Endothelial cell of umbilical vein (primary cell): ENCODE measurements at regions not wholly inside any gene's neighbourhood (a gene's known extent, or its start where the extent isn't known, plus 50 kb on each side); places are given as distances from the start of the nearest gene placed in this dataset.

ENCODE experiments used
- BruUV-seq: library from RNA; stranded (reverse); fragments of 400-500 nt; replicated peaks from 2 replicates; lab custom pipeline; 2021; lab: Mats Ljungman, UMichigan
- CTCF ChIA-PET: fragments of 300-600, 350-600 bp; sonication (Branson Sonifier 250); formaldehyde crosslinking; loops from one replicate; lab custom pipeline; 2021; ENCODE audit warnings: antibody characterized with exemption, inconsistent platforms; lab: Charles Lee
- POLR2A ChIA-PET: fragments of 300-600, 350-600 bp; sonication (Branson Sonifier 250); formaldehyde crosslinking; loops from one replicate; lab custom pipeline; 2021; ENCODE audit warnings: antibody characterized with exemption, inconsistent platforms; lab: Charles Lee
- DNase-seq: peaks from one replicate; pipeline ENCODE4 v3.0.0-alpha.2; 2011; ENCODE audit warnings: low read depth, low spot score
- FAIRE-seq: peaks from 2 replicates; lab custom pipeline; 2011; peaks lifted over from hg19 to GRCh38; lab: Jason Lieb, UNC
- H2AFZ ChIP-seq: 2 replicates; pipeline ENCODE4 v1.6.0; 2012; ENCODE audit warnings: low read depth, low read length, control low read depth, inconsistent platforms
- H3K27ac ChIP-seq: 2 replicates; pipeline ENCODE4 v1.5.1; 2011; ENCODE audit warnings: low read depth, mild to moderate bottlenecking, control low read depth, low read length, moderate library complexity; ENCODE audit not compliant: insufficient read depth
- H3K27me3 ChIP-seq, 2 experiments: 2 replicates each; pipeline versions ENCODE4 v1.6.0 to v1.6.1; 2011; ENCODE audit warnings: low read length in 2 of 2, mixed read lengths in 1 of 2; ENCODE audit not compliant: control insufficient read depth in 2 of 2, insufficient read depth in 2 of 2
- H3K36me3 ChIP-seq, 2 experiments: 2 replicates in 1 of 2; 3 replicates in 1 of 2; pipeline ENCODE4 v1.5.1; 2011; ENCODE audit warnings: low read length in 2 of 2, mild to moderate bottlenecking in 1 of 2, moderate library complexity in 1 of 2; ENCODE audit not compliant: control insufficient read depth in 2 of 2, insufficient read depth in 2 of 2; ENCODE audit errors: extremely low read depth in 1 of 2
- H3K4me1 ChIP-seq: 3 replicates; pipeline ENCODE4 v1.5.1; 2011; ENCODE audit warnings: mild to moderate bottlenecking, low read length; ENCODE audit not compliant: control insufficient read depth, insufficient read depth; ENCODE audit errors: extremely low read depth
- H3K4me2 ChIP-seq: 2 replicates; pipeline ENCODE4 v1.6.1; 2011; ENCODE audit warnings: low read length, control low read depth, mixed read lengths; ENCODE audit not compliant: insufficient read depth
- H3K4me3 ChIP-seq, 3 experiments: fragments of 200-600 bp in 1 of 3; sonication (generic), shearing (Covaris generic) in 1 of 3; replicated peaks in 1 of 3; 2 replicates each; pipeline ENCODE4 v1.5.1; 2011 to 2016; ENCODE audit warnings: control low read depth in 3 of 3, low read length in 3 of 3, mild to moderate bottlenecking in 2 of 3, inconsistent platforms in 1 of 3, low read depth in 1 of 3, moderate library complexity in 1 of 3; ENCODE audit not compliant: insufficient read depth in 1 of 3
- H3K79me2 ChIP-seq: 2 replicates; pipeline ENCODE4 v1.6.0; 2012; ENCODE audit warnings: low read length, inconsistent platforms; ENCODE audit not compliant: control insufficient read depth, insufficient read depth
- H3K9ac ChIP-seq: replicated peaks from 2 replicates; pipeline ENCODE3; 2011; ENCODE audit warnings: low read length, control low read depth; ENCODE audit not compliant: insufficient read depth; ENCODE audit errors: extremely low read depth
- H3K9me1 ChIP-seq: replicated peaks from 3 replicates; pipeline ENCODE4 v1.6.0; 2011; ENCODE audit warnings: mild to moderate bottlenecking, low read length; ENCODE audit not compliant: control insufficient read depth, insufficient read depth; ENCODE audit errors: extremely low read depth
- H3K9me3 ChIP-seq: replicated peaks from 2 replicates; pipeline ENCODE4 v1.5.1; 2012; ENCODE audit warnings: low read length, inconsistent platforms; ENCODE audit not compliant: control insufficient read depth, insufficient read depth
- H4K20me1 ChIP-seq: replicated peaks from 2 replicates; pipeline ENCODE3; 2011; ENCODE audit warnings: mild to moderate bottlenecking, low read length; ENCODE audit not compliant: control insufficient read depth, insufficient read depth; ENCODE audit errors: extremely low read depth
- FOS ChIP-seq: IDR thresholded peaks from 2 replicates; pipeline ENCODE4 v1.6.1; 2011; ENCODE audit warnings: mild to moderate bottlenecking, low read length, moderate library complexity, borderline replicate concordance; ENCODE audit not compliant: insufficient read depth
- MYC ChIP-seq: IDR thresholded peaks from one replicate; pipeline ENCODE4 v1.6.1; 2011; ENCODE audit warnings: mild to moderate bottlenecking, low read depth, low read length
- POLR2AphosphoS5 ChIP-seq: IDR thresholded peaks from 2 replicates; pipeline ENCODE4 v1.6.1; 2012; ENCODE audit warnings: low read depth, mild to moderate bottlenecking, control low read depth, low read length, moderate library complexity; ENCODE audit not compliant: insufficient read depth
- dilution Hi-C: fragments of 300-500 bp; cut with MboI; formaldehyde crosslinking; loops from one replicate; pipeline ENCODE4 v1.15.0; 2019; ENCODE audit warnings: low sequenced_read_pairs; ENCODE audit not compliant: extremely low pct_ligation_motif_present
- intact Hi-C: fragments of 100-400 bp; cut with micrococcal nuclease; formaldehyde crosslinking; loops from one replicate; pipeline ENCODE4 v1.10.0; 2022

GRCh38 chr17:77489239-77489892 is 348.6 kb downstream of the SEC14L1 start:
- H3K4me2 ChIP-seq = no peak overlapping the region
- no peaks in the 10 kb centered on the region for H3K9me3 ChIP-seq
- no peak for TF ChIP-seq MYC
- no peak for TF ChIP-seq POLR2AphosphoS5
- H3K27ac ChIP-seq = no peak overlapping the region
- H3K27me3 ChIP-seq = no peaks in the 10 kb centered on the region
- ChIA-PET CTCF (interaction anchor here (1.3 to 1.8 kb wide), 2 partner anchors 59 to 89 kb away, joined by 6 to 8 read pairs; no protein-coding TSS in a partner anchor), POLR2A (no interaction called here)
- no peak overlapping the region for H3K9ac ChIP-seq
- dilution Hi-C loops = no loop called here
- H4K20me1 ChIP-seq = no peaks in the 10 kb centered on the region
- H3K4me3 ChIP-seq = no peak overlapping the region
- BruUV-seq = no TSS peak
- intact Hi-C loops = no loop called here
- no peak for FAIRE-seq
- no peaks in the 10 kb centered on the region for H3K4me1 ChIP-seq
- H3K9me1 ChIP-seq = no peaks in the 10 kb centered on the region
- H2AFZ ChIP-seq = no peak overlapping the region
- DNase-seq = no peak
- no peaks in the 10 kb centered on the region for H3K79me2 ChIP-seq
- H3K36me3 ChIP-seq = peaks cover 2 to 4% of the 10 kb centered on the region in 2 experiments

GRCh38 chr17:77489893-77490255 is 349.1 kb downstream of the SEC14L1 start:
- H2AFZ ChIP-seq = no peak overlapping the region
- no peak for FAIRE-seq
- H3K4me1 ChIP-seq = no peaks in the 10 kb centered on the region
- no peak overlapping the region for H3K27ac ChIP-seq
- H3K9me1 ChIP-seq = no peaks in the 10 kb centered on the region
- no peak overlapping the region for H3K9ac ChIP-seq
- no peaks in the 10 kb centered on the region for H3K9me3 ChIP-seq
- intact Hi-C loops (no loop called here), dilution Hi-C loops (no loop called here)
- no peak for TF ChIP-seq FOS
- H3K4me2 ChIP-seq = no peak overlapping the region
- peaks cover 2 to 4% of the 10 kb centered on the region in 2 experiments for H3K36me3 ChIP-seq
- ChIA-PET POLR2A (no interaction called here), CTCF (interaction anchor here (1.3 to 1.8 kb wide), 2 partner anchors 60 to 89 kb away, joined by 6 to 8 read pairs; no protein-coding TSS in a partner anchor)
- DNase-seq = no peak
- H3K4me3 ChIP-seq = no peak overlapping the region
- no peaks in the 10 kb centered on the region for H3K27me3 ChIP-seq
- H3K79me2 ChIP-seq = no peaks in the 10 kb centered on the region
- H4K20me1 ChIP-seq = no peaks in the 10 kb centered on the region
- no TSS peak for BruUV-seq
